IMR-90 (cell line): ENCODE measurements at regions not wholly inside any gene's neighbourhood (a gene's known extent, or its start where the extent isn't known, plus 50 kb on each side); places are given as distances from the start of the nearest gene placed in this dataset.
"Not testable (repeated sequence)": the region's sequence is repeated elsewhere in the genome, so short reads cannot be mapped to it uniquely, and the experiment has no call there.

Experiments used
- ATAC-seq: fragments of 200-7000 bp; cut with Tn5 transposase; 2 replicates; pipeline ENCODE4 v1.9.1; 2020; ENCODE audit warnings: low read depth, mild to moderate bottlenecking, moderate library complexity
- BruUV-seq: library from RNA; stranded (reverse); fragments of 400-500 nt; replicated peaks from 2 replicates; lab custom pipeline; 2021; lab: Mats Ljungman, UMichigan
- CTCF ChIA-PET: fragments of 300-600 bp; formaldehyde crosslinking; extraction: SDS; loops from one replicate; lab custom pipeline; 2021; ENCODE audit warnings: antibody characterized with exemption; lab: Yijun Ruan, JAX
- POLR2A ChIA-PET: fragments of 300-600 bp; sonication (Branson Sonifier 250); formaldehyde crosslinking; loops from one replicate; lab custom pipeline; 2022; ENCODE audit warnings: antibody characterized with exemption; ENCODE audit not compliant: unreplicated experiment; lab: Charles Lee
- DNase-seq: peaks from one replicate; pipeline ENCODE4 v3.0.0; 2013
- H2AFZ ChIP-seq: replicated peaks from 2 replicates; pipeline ENCODE3; 2013; ENCODE audit warnings: low read length, mild to moderate bottlenecking; ENCODE audit not compliant: poor library complexity
- H2AK5ac ChIP-seq: 2 replicates; pipeline ENCODE4 v1.6.1; 2013; ENCODE audit warnings: low read depth, low read length, inconsistent platforms
- H2AK9ac ChIP-seq: replicated peaks from 2 replicates; pipeline ENCODE3; 2013; ENCODE audit warnings: mild to moderate bottlenecking, low read depth, low read length, moderate library complexity; ENCODE audit not compliant: poor library complexity
- H2BK120ac ChIP-seq: 2 replicates; pipeline ENCODE4 v1.6.1; 2013; ENCODE audit warnings: low read depth, low read length, inconsistent platforms
- H2BK15ac ChIP-seq: 3 replicates; pipeline ENCODE4 v1.6.1; 2013; ENCODE audit warnings: low read depth, low read length, inconsistent platforms
- H2BK20ac ChIP-seq: 2 replicates; pipeline ENCODE4 v1.6.1; 2013; ENCODE audit warnings: low read depth, mild to moderate bottlenecking, inconsistent platforms, low read length, moderate library complexity
- H2BK5ac ChIP-seq: 2 replicates; pipeline ENCODE4 v1.6.1; 2013; ENCODE audit warnings: mild to moderate bottlenecking, low read depth, low read length, inconsistent platforms; ENCODE audit not compliant: poor library complexity, severe bottlenecking
- H3K14ac ChIP-seq: replicated peaks from 2 replicates; pipeline ENCODE4 v1.6.1; 2013; ENCODE audit warnings: low read depth, low read length, inconsistent platforms
- H3K18ac ChIP-seq: 2 replicates; pipeline ENCODE4 v1.6.1; 2013; ENCODE audit warnings: low read depth, low read length, control low read depth
- H3K23ac ChIP-seq: 2 replicates; pipeline ENCODE4 v1.6.1; 2013; ENCODE audit warnings: low read depth, low read length, inconsistent platforms
- H3K27ac ChIP-seq: 2 replicates; pipeline ENCODE4 v1.5.1; 2013; ENCODE audit warnings: mild to moderate bottlenecking, control low read depth, low read length; ENCODE audit not compliant: insufficient read depth
- H3K27me3 ChIP-seq: 2 replicates; pipeline ENCODE4 v1.6.1; 2013; ENCODE audit warnings: low read length; ENCODE audit not compliant: control insufficient read depth, insufficient read depth
- H3K36me3 ChIP-seq: 2 replicates; pipeline ENCODE4 v1.6.1; 2013; ENCODE audit warnings: low read length, mixed read lengths; ENCODE audit not compliant: control insufficient read depth, insufficient read depth
- H3K4ac ChIP-seq: 2 replicates; pipeline ENCODE4 v1.6.1; 2013; ENCODE audit warnings: low read depth, low read length, inconsistent platforms
- H3K4me1 ChIP-seq: 2 replicates; pipeline ENCODE4 v1.6.1; 2013; ENCODE audit warnings: low read length, mixed read lengths; ENCODE audit not compliant: control insufficient read depth, insufficient read depth
- H3K4me2 ChIP-seq: 2 replicates; pipeline ENCODE4 v1.6.1; 2013; ENCODE audit warnings: low read depth, mild to moderate bottlenecking, control low read depth, low read length, moderate library complexity
- H3K4me3 ChIP-seq: 2 replicates; pipeline ENCODE4 v1.5.1; 2013; ENCODE audit warnings: low read depth, mild to moderate bottlenecking, control low read depth, low read length, moderate library complexity; ENCODE audit not compliant: insufficient read depth
- H3K56ac ChIP-seq: 2 replicates; pipeline ENCODE4 v1.6.1; 2013; ENCODE audit warnings: low read length, inconsistent platforms; ENCODE audit not compliant: insufficient read depth; ENCODE audit errors: extremely low read depth
- H3K79me1 ChIP-seq, 2 experiments: 2 replicates each; pipeline ENCODE4 v1.6.1; 2013; ENCODE audit warnings: low read length in 2 of 2, inconsistent platforms in 1 of 2, low read depth in 1 of 2
- H3K9ac ChIP-seq: 2 replicates; pipeline ENCODE4 v1.6.1; 2013; ENCODE audit warnings: low read depth, low read length, control low read depth
- H3K9me1 ChIP-seq: 2 replicates; pipeline ENCODE4 v1.6.1; 2013; ENCODE audit warnings: low read length, inconsistent platforms; ENCODE audit not compliant: insufficient read depth
- H3K9me3 ChIP-seq: 2 replicates; pipeline ENCODE4 v1.6.1; 2013; ENCODE audit warnings: low read length; ENCODE audit not compliant: control insufficient read depth, insufficient read depth
- H4K20me1 ChIP-seq: 2 replicates; pipeline ENCODE4 v1.6.1; 2013; ENCODE audit warnings: low read length, inconsistent platforms; ENCODE audit not compliant: insufficient read depth
- H4K5ac ChIP-seq: 2 replicates; pipeline ENCODE4 v1.6.1; 2013; ENCODE audit warnings: mild to moderate bottlenecking, low read depth, low read length, control low read depth
- H4K8ac ChIP-seq, 2 experiments: 2 replicates each; pipeline ENCODE4 v1.6.1; 2013; ENCODE audit warnings: low read depth in 2 of 2, low read length in 2 of 2, control low read depth in 1 of 2, inconsistent platforms in 1 of 2
- H4K91ac ChIP-seq: 2 replicates; pipeline ENCODE4 v1.6.1; 2013; ENCODE audit warnings: low read depth, low read length, inconsistent platforms; ENCODE audit not compliant: insufficient read depth
- MAFK ChIP-seq: IDR thresholded peaks from 2 replicates; pipeline ENCODE4 v1.6.1; 2012; ENCODE audit warnings: low read depth, low read length, improper control_type of control experiment
- MAZ ChIP-seq: IDR thresholded peaks from 2 replicates; pipeline ENCODE4 v1.6.1; 2012; ENCODE audit warnings: low read depth, mild to moderate bottlenecking, low read length, improper control_type of control experiment, moderate library complexity, borderline replicate concordance
- WGBS, 2 experiments: methylation state at CpG; one replicate each; pipeline versions ENCODE4 v1.1.5 to v1.1.7; 2013; ENCODE audit warnings: missing lambda C conversion rate in 2 of 2; ENCODE audit not compliant: insufficient read length in 1 of 2; ENCODE audit errors: extremely low coverage in 2 of 2; 5-methylcytosine and 5-hydroxymethylcytosine counted together
- dilution Hi-C: fragments of 300-500 bp; cut with HindIII; formaldehyde crosslinking; loops from one replicate; pipeline ENCODE4 v1.14.3; 2018; ENCODE audit warnings: low sequenced_read_pairs; ENCODE audit not compliant: unreplicated experiment
- in situ Hi-C: fragments of 300-500 bp; cut with MboI; formaldehyde crosslinking; loops from 3 replicates; pipeline ENCODE4 v1.14.3; 2019; ENCODE audit warnings: low sequenced_read_pairs, inconsistent platforms, mixed read lengths
- intact Hi-C: fragments of 100-400 bp; cut with micrococcal nuclease; formaldehyde crosslinking; loops from 2 replicates; pipeline ENCODE4 v1.10.0; 2022

- TF ChIP-seq MAZ (no peak), MAFK (no peak)
- H3K9me3 ChIP-seq, result no peaks in the 10 kb centered on the region
- H3K18ac ChIP-seq, result no peak overlapping the region
- no peaks in the 10 kb centered on the region for H3K9me1 ChIP-seq
- no peak overlapping the region for H3K23ac ChIP-seq
- no peaks in the 10 kb centered on the region for H3K36me3 ChIP-seq
- H3K27me3 ChIP-seq, result no peaks in the 10 kb centered on the region
- no peak overlapping the region for H3K14ac ChIP-seq
- ATAC-seq, result no peak
- no peak overlapping the region for H2BK5ac ChIP-seq
- no peak overlapping the region for H2AK9ac ChIP-seq
- H3K4me2 ChIP-seq, result no peak overlapping the region
- intact Hi-C loops, result no loop called here
- H3K9ac ChIP-seq, result no peak overlapping the region
- POLR2A ChIA-PET, result no interaction called here
- no TSS peak for BruUV-seq
- no peak overlapping the region for H2BK15ac ChIP-seq
- no peak overlapping the region for H2AK5ac ChIP-seq
- CTCF ChIA-PET, result no interaction called here
- no peak overlapping the region for H3K56ac ChIP-seq
- H3K79me1 ChIP-seq, result no peaks in the 10 kb centered on the region
- no peaks in the 10 kb centered on the region for H3K4me1 ChIP-seq
- H3K4me3 ChIP-seq, result no peak overlapping the region
- H4K91ac ChIP-seq, result no peak overlapping the region
- no peak overlapping the region for H4K8ac ChIP-seq
- H4K20me1 ChIP-seq, result no peaks in the 10 kb centered on the region
- H3K4ac ChIP-seq, result no peak overlapping the region
- no peak overlapping the region for H3K27ac ChIP-seq
- H4K5ac ChIP-seq, result no peak overlapping the region
- no peak for DNase-seq
- dilution Hi-C loops, result no loop called here
- H2AFZ ChIP-seq, result no peak overlapping the region
- H2BK120ac ChIP-seq, result no peak overlapping the region
- in situ Hi-C loops, result no loop called here
- no peak overlapping the region for H2BK20ac ChIP-seq
These were observed 775.4 kb downstream of the LUZP2 start for GRCh38 chr11:25272214-25272613.

DNA sequence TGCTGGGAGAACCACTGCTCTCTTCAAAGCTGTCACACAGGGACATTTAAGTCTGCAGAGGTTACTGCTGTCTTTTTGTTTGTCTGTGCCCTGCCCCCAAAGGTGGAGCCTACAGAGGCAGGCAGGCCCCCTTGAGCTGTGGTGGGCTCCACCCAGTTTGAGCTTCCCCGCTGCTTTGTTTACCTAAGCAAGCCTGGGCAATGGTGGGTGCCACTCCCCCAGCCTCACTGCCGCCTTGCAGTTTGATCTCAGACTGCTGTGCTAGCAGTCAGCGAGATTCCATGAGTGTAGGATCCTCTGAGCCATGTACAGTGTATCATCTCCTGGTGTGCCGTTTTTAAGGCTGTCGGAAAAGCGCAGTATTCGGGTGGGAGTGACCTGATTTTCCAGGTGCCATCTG lies 784.0 kb downstream of the LUZP2 start:
- H2BK20ac ChIP-seq, H4K91ac ChIP-seq, H4K20me1 ChIP-seq, H2BK5ac ChIP-seq, CTCF ChIA-PET, H2AFZ ChIP-seq, H3K4me1 ChIP-seq, H2AK5ac ChIP-seq, DNase-seq, H3K18ac ChIP-seq, in situ Hi-C loops, ATAC-seq, H3K79me1 ChIP-seq, H3K27ac ChIP-seq, H3K4ac ChIP-seq, dilution Hi-C loops, H3K14ac ChIP-seq, H4K5ac ChIP-seq, H3K56ac ChIP-seq, H3K9me1 ChIP-seq, H3K9me3 ChIP-seq, H3K4me3 ChIP-seq, H2BK120ac ChIP-seq, H3K27me3 ChIP-seq, intact Hi-C loops, H4K8ac ChIP-seq, H3K9ac ChIP-seq, H3K36me3 ChIP-seq, BruUV-seq, H3K23ac ChIP-seq, H2BK15ac ChIP-seq, H2AK9ac ChIP-seq, H3K4me2 ChIP-seq, POLR2A ChIA-PET: not testable (repeated sequence)
- WGBS, 2 experiments, result 79% methylated on average over 5 of the region's 7 CpGs; no CpG with 5 or more reads in 1 of the 2 experiments
